HEK293 (cell line): ENCODE measurements at regions not wholly inside any gene's neighbourhood (a gene's known extent, or its start where the extent isn't known, plus 50 kb on each side); places are given as distances from the start of the nearest gene placed in this dataset.

ENCODE experiments used
- ZBTB7A ChIP-seq: fragments of 450-650 bp; formaldehyde crosslinking; IDR thresholded peaks from 2 replicates; pipeline ENCODE4 v1.5.1; 2016; ENCODE audit warnings: low read depth, missing biosample characterization, missing genetic modification characterization
- ZNF175 ChIP-seq: fragments of 450-650 bp; formaldehyde crosslinking; IDR thresholded peaks from 2 replicates; pipeline ENCODE4 v1.5.1; 2016; ENCODE audit warnings: missing biosample characterization, missing genetic modification characterization

DNA sequence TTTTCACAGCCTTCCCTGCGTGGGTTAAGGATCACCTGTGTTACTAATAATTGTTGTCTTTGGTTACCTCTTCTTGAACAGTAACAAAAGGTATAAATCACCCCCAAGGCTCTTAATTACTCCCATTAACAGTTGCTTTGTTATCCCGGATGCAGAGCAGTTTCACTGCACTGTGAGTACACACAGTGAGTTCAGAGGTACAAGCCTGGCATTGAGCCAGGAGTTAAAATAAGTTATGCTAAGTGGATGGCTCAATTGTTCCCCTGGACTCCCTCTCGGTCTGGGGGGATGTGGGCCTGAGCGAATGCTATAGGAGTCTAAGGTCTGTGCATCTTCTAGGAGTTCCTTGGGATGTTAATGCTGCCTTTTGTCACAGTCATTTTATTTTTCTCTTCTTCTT, 258.3 kb downstream of the ATG4C start:
- no peak for TF ChIP-seq ZNF175 (tag by site-specific recombination)
- no peak for TF ChIP-seq ZBTB7A (tag by site-specific recombination)
